ENCODE measurements at regions not wholly inside any gene's neighbourhood (a gene's known extent, or its start where the extent isn't known, plus 50 kb on each side); places are given as distances from the start of the nearest gene placed in this dataset.

DNA sequence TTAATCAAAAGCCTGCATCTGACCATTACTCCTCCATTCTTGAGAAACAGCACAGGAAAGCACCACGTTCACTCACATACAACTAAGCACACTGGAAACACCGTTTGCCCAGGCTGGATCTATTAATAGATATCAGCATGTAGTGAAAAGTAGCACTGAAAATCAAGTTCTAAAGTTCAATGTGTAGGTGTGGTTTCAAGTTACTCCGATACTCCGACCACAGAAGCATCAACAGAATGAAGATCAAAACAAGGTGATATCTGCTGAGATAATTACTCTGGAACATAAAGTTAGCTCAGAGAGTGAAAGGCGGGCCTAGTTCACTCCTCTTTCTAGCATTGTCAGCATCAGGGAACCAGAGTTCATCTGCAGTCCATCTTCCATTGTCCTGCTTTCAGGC, 1367.4 kb upstream of the ACVR2A start:
- TF ChIP-seq, protein P1, sequence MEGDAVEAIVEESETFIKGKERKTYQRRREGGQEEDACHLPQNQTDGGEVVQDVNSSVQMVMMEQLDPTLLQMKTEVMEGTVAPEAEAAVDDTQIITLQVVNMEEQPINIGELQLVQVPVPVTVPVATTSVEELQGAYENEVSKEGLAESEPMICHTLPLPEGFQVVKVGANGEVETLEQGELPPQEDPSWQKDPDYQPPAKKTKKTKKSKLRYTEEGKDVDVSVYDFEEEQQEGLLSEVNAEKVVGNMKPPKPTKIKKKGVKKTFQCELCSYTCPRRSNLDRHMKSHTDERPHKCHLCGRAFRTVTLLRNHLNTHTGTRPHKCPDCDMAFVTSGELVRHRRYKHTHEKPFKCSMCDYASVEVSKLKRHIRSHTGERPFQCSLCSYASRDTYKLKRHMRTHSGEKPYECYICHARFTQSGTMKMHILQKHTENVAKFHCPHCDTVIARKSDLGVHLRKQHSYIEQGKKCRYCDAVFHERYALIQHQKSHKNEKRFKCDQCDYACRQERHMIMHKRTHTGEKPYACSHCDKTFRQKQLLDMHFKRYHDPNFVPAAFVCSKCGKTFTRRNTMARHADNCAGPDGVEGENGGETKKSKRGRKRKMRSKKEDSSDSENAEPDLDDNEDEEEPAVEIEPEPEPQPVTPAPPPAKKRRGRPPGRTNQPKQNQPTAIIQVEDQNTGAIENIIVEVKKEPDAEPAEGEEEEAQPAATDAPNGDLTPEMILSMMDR (conservative IDR thresholded peaks at IDR 0.05): no peak
- no peak for TF ChIP-seq EZH2 (IDR thresholded peaks at IDR 0.05; ENCODE audit: low read depth)
